ENCODE measurements at regions not wholly inside any gene's neighbourhood (a gene's known extent, or its start where the extent isn't known, plus 50 kb on each side); places are given as distances from the start of the nearest gene placed in this dataset.

GRCh38 chr10:109341986-109342385, 581.3 kb downstream of the XPNPEP1 start:
- H3K27me3 ChIP-seq (replicated peaks in 1 of 7), result no peaks in the 10 kb centered on the region
- H3K27ac ChIP-seq, result no peak overlapping the region
- H3K36me3 ChIP-seq, result no peaks in the 10 kb centered on the region
- H3K4me1 ChIP-seq, result no peaks in the 10 kb centered on the region
- intact Hi-C loops (cut with DNase I; ENCODE audit: low total_unique reads), result no loop called here
- H3K9me3 ChIP-seq, result peaks cover 0 to 13% (median 0%) of the 10 kb centered on the region in 8 donors
- TF ChIP-seq POLR2A (IDR thresholded peaks at IDR 0.05) (no peak), POLR2AphosphoS5 (IDR thresholded peaks at IDR 0.05) (no peak)
- TF ChIP-seq, protein P1, sequence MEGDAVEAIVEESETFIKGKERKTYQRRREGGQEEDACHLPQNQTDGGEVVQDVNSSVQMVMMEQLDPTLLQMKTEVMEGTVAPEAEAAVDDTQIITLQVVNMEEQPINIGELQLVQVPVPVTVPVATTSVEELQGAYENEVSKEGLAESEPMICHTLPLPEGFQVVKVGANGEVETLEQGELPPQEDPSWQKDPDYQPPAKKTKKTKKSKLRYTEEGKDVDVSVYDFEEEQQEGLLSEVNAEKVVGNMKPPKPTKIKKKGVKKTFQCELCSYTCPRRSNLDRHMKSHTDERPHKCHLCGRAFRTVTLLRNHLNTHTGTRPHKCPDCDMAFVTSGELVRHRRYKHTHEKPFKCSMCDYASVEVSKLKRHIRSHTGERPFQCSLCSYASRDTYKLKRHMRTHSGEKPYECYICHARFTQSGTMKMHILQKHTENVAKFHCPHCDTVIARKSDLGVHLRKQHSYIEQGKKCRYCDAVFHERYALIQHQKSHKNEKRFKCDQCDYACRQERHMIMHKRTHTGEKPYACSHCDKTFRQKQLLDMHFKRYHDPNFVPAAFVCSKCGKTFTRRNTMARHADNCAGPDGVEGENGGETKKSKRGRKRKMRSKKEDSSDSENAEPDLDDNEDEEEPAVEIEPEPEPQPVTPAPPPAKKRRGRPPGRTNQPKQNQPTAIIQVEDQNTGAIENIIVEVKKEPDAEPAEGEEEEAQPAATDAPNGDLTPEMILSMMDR (IDR thresholded peaks at IDR 0.05 in 8 of 11, conservative IDR thresholded peaks at IDR 0.05 in 3 of 11), result no peak
- no peak overlapping the region for H3K4me3 ChIP-seq
- no peak for DNase-seq

- H3K27ac ChIP-seq, result no peak overlapping the region
- no peak for DNase-seq
- TF ChIP-seq POLR2A (IDR thresholded peaks at IDR 0.05) (no peak), POLR2AphosphoS5 (IDR thresholded peaks at IDR 0.05) (no peak)
- TF ChIP-seq, protein P1 (IDR thresholded peaks at IDR 0.05 in 8 of 11, conservative IDR thresholded peaks at IDR 0.05 in 3 of 11), result no peak
- H3K4me3 ChIP-seq, result no peak overlapping the region
- no peaks in the 10 kb centered on the region for H3K27me3 ChIP-seq (replicated peaks in 1 of 7)
- no peaks in the 10 kb centered on the region for H3K4me1 ChIP-seq
- WGBS, 5 donors, result 70 to 81% (median 75%) methylated on average over 3 of the region's 3 CpGs
- no peaks in the 10 kb centered on the region for H3K36me3 ChIP-seq
- intact Hi-C loops (cut with DNase I; ENCODE audit: low total_unique reads), result no loop called here
- peaks cover 0 to 5% (median 0%) of the 10 kb centered on the region in 8 donors for H3K9me3 ChIP-seq
Observed at GRCh38 chr10:109328001-109328400, 595.3 kb downstream of the XPNPEP1 start.

DNA sequence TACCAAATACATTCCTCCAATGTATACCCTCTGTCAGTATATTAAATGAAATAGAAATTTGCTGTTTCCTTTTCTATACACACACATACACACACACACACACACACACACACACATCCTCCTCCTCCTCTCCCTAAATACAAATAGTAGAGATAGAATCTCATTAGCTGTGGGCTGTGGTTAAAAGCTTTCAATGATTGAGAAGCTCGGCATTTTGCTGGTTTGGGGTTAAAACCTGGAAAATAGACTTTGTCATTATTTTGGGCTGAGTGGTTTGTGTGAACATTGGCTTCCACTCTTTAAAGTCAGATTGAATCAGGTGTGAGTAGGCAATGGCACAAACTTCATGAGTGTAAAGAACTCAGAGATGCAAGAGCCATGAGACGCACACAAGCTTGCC, 596.0 kb downstream of the XPNPEP1 start:
- DNase-seq, result no peak
- Histone ChIP-seq H3K27ac (no peak overlapping the region), H3K4me1 (no peaks in the 10 kb centered on the region), H3K36me3 (no peaks in the 10 kb centered on the region), H3K4me3 (no peak overlapping the region), H3K9me3 (peaks cover 0 to 6% (median 0%) of the 10 kb centered on the region in 8 donors), H3K27me3 (replicated peaks in 1 of 7) (no peaks in the 10 kb centered on the region)
- intact Hi-C loops (cut with DNase I; ENCODE audit: low total_unique reads), result no loop called here
- TF ChIP-seq POLR2A (IDR thresholded peaks at IDR 0.05) (no peak), POLR2AphosphoS5 (IDR thresholded peaks at IDR 0.05) (no peak)
- TF ChIP-seq, protein P1 (IDR thresholded peaks at IDR 0.05 in 8 of 11, conservative IDR thresholded peaks at IDR 0.05 in 3 of 11), result no peak
- 74 to 89% (median 83%) methylated on average over 2 of the region's 2 CpGs for WGBS, 5 donors

DNA sequence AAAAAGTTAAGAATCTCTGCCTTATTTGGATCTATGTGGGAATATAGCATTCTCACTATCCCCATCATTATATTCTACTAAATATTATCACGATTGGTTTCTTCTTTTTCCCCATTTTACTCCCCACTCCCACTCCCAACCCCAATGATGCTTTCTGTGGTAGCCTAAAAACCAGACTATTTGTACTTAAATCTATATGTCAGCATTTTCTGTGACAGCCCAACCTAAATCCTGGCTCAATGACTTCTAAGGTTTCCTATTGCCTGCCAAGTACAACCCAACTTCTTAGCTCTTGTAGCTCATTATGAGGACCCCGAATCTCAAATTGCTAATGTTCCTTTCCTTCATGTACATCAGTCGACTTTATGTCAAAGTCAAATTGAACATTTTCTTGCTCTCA, 598.6 kb downstream of the XPNPEP1 start:
- no peak for DNase-seq
- Histone ChIP-seq H3K27ac (no peak overlapping the region), H3K4me1 (no peaks in the 10 kb centered on the region), H3K9me3 (peaks cover 0 to 15% (median 9%) of the 10 kb centered on the region in 8 donors), H3K36me3 (no peaks in the 10 kb centered on the region), H3K4me3 (no peak overlapping the region), H3K27me3 (replicated peaks in 1 of 7) (no peaks in the 10 kb centered on the region)
- intact Hi-C loops (cut with DNase I; ENCODE audit: low total_unique reads), result no loop called here
- TF ChIP-seq POLR2AphosphoS5 (IDR thresholded peaks at IDR 0.05) (no peak), POLR2A (IDR thresholded peaks at IDR 0.05) (no peak)
- TF ChIP-seq, protein P1 (IDR thresholded peaks at IDR 0.05 in 8 of 11, conservative IDR thresholded peaks at IDR 0.05 in 3 of 11), result no peak
- WGBS, 5 donors, result 80 to 90% (median 86%) methylated on average over 3 of the region's 3 CpGs

Data from spleen (tissue), 11 donors.